GM06990 (cell line): ENCODE measurements at regions not wholly inside any gene's neighbourhood (a gene's known extent, or its start where the extent isn't known, plus 50 kb on each side); places are given as distances from the start of the nearest gene placed in this dataset.
"Not testable (repeated sequence)": the region's sequence is repeated elsewhere in the genome, so short reads cannot be mapped to it uniquely, and the experiment has no call there.

Source experiments
- DNase-seq: peaks from one replicate; pipeline ENCODE4 v3.0.0-alpha.2; 2011; ENCODE audit not compliant: insufficient read length; ENCODE audit errors: extremely low read depth
- H3K27me3 ChIP-seq: replicated peaks from 2 replicates; pipeline ENCODE4 v1.6.0; 2011; ENCODE audit warnings: low read length; ENCODE audit not compliant: control insufficient read depth, insufficient read depth
- H3K36me3 ChIP-seq: 2 replicates; pipeline ENCODE4 v1.5.1; 2011; ENCODE audit warnings: low read length; ENCODE audit not compliant: control insufficient read depth, insufficient read depth
- H3K4me3 ChIP-seq: replicated peaks from 2 replicates; pipeline ENCODE4 v1.5.1; 2011; ENCODE audit warnings: low read depth, mild to moderate bottlenecking, control low read depth, low read length
- CTCF ChIP-seq: IDR thresholded peaks from 2 replicates; pipeline ENCODE4 v1.5.1; 2011; ENCODE audit warnings: low read length, control low read depth, mild to moderate bottlenecking, inconsistent platforms; ENCODE audit not compliant: insufficient read depth, poor library complexity, severe bottlenecking

DNA sequence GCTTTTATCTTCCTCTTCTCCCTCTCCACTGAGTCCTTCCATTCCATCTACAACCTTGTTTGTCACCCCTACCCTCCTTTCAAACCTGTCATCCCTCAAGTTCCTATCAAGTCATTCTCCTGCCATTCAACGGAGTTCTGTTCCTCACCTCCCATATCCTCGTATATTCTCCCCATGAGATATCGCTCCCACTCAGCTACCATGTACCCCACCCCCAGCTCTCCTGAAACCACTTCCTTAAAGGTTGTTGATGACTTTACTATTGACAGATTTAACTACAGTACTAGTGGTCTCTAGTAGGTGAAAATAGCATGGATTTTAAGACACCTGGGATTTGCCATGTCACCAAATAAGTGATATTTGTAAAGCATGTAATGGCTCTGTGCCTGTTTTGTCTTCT, 107.4 kb upstream of the BARHL2 start:
- no peak for DNase-seq
- no peak for TF ChIP-seq CTCF
- Histone ChIP-seq H3K36me3 (no peaks in the 10 kb centered on the region), H3K27me3 (no peaks in the 10 kb centered on the region), H3K4me3 (no peak overlapping the region)

- H3K27me3 ChIP-seq, result no peaks in the 10 kb centered on the region
- no peak for DNase-seq
- no peak for TF ChIP-seq CTCF
- no peak overlapping the region for H3K4me3 ChIP-seq
- H3K36me3 ChIP-seq, result no peaks in the 10 kb centered on the region
Observed at GRCh38 chr1:90823686-90824085, 106.6 kb upstream of the BARHL2 start.

- Histone ChIP-seq H3K4me3 (no peak overlapping the region), H3K27me3 (no peaks in the 10 kb centered on the region), H3K36me3 (no peaks in the 10 kb centered on the region)
- no peak for DNase-seq
- TF ChIP-seq CTCF, result no peak
Observed at GRCh38 chr1:90821788-90822359, 104.8 kb upstream of the BARHL2 start.

DNA sequence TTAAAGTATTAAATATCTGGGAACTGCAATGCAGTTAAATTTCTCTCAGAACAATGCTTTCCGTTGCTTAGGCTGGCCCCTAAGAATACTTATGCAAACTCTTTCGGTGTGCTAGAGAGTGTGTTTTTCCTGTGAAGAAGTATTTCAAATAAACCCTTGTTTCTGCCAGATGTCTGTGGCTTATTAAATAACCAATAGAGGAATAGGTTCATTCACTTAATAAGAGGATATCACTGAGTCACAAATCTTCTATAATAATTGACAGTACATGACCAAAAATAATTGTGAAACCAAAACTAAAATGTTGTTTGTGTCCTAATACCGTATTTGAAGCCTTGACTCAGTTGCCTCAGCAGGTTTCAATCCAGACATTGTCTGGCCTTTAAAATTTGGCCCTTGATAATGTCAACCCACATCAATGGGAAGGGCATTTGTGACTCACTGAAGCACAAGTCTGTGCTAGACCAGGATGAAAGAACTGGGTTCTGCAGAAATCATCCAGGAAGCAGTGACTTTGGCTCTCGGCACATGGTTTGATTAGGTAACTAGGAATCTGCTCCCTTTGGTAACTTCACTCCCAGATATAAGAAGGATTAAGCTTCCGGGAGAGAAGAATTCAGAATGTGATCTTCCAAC, 104.2 kb upstream of the BARHL2 start:
- Histone ChIP-seq H3K4me3 (no peak overlapping the region), H3K36me3 (no peaks in the 10 kb centered on the region), H3K27me3 (no peaks in the 10 kb centered on the region)
- DNase-seq, result no peak
- no peak for TF ChIP-seq CTCF

DNA sequence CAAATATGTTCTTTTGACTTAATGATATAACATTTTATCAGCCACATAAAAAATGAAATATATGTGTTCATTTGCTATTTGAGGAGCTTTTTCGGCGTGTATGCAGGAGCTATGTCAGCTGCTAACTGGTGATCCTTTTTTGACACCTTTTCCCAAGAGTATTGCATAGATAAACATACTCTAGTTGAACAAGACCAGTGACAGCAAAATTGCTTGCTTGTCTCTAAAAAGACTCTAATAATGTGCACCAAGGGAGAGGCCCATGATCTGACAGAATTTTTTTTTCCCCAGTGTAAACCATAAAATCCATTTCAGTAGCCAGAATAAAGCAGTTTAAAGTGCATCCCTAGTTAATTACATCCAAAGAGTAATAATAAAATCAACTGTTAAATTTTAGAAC, 103.6 kb upstream of the BARHL2 start:
- TF ChIP-seq CTCF, result no peak
- Histone ChIP-seq H3K27me3 (no peaks in the 10 kb centered on the region; the same call in 1 of the 2 replicates), H3K36me3 (no peaks in the 10 kb centered on the region)

GRCh38 chr1:90817399-90817798, 100.3 kb upstream of the BARHL2 start:
- TF ChIP-seq CTCF, result no peak
- no peak for DNase-seq

More for the DNA sequence above, 103.6 kb upstream of the BARHL2 start:
- no peak overlapping the region for H3K4me3 ChIP-seq
- DNase-seq, result no peak

DNA sequence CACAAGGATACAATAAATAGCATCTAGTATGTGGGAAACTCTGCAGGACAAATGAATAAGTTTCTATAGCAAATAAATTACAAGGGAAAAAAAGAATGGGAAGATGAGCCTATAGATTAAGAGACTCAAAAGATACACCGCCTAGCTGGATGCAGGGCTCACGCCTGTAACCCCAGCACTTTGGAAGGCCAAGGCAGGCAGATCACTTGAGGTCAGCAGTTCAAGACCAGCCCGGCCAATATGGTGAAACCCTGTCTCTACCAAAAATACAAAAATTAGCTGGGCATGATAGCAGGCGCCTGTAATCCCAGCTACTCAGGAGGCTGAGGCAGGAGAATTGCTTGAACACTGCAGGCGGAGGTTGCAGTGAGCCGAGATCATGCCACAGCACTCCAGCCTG, 95.1 kb upstream of the BARHL2 start:
- not testable (repeated sequence) for H3K36me3 ChIP-seq, H3K27me3 ChIP-seq, H3K4me3 ChIP-seq, DNase-seq

More at GRCh38 chr1:90817399-90817798, 100.3 kb upstream of the BARHL2 start:
- Histone ChIP-seq H3K36me3 (no peaks in the 10 kb centered on the region), H3K4me3 (no peak overlapping the region), H3K27me3 (no peaks in the 10 kb centered on the region; the same call in 1 of the 2 replicates)

DNA sequence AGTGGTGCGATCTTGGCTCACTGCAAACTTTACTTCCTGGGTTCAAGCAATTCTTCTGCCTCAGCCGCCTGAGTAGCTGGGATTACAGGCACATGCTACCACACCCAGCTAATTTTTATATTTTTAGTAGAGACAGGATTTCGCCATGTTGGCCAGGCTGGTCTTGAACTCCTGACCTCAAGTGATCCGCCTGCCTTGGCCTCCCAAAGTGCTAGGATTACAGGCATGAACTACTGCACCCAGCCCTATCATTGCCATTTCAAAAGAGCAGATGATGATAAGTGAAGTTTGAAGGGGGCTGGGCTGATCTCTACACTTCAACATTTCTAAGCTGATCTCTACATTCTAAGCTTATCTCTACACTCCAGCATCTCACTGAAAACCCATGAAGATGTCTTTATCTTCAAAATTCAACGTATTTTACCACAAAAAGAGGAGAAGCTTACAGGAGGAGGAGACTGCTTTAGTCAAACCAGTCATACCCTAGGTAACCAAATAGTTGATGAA, 94.4 kb upstream of the BARHL2 start:
- not testable (repeated sequence) for H3K36me3 ChIP-seq, H3K4me3 ChIP-seq, H3K27me3 ChIP-seq, DNase-seq
